Activated CD8-positive, alpha-beta memory T cell treated with anti-CD3 and anti-CD28 coated beads, Interleukin-2, amount 10 ng/mL, durations not matched to agents 7 days and 5 days (primary cell): ENCODE measurements at regions not wholly inside any gene's neighbourhood (a gene's known extent, or its start where the extent isn't known, plus 50 kb on each side); places are given as distances from the start of the nearest gene placed in this dataset.
"Not testable (repeated sequence)": the region's sequence is repeated elsewhere in the genome, so short reads cannot be mapped to it uniquely, and the experiment has no call there.

Source experiments
- ATAC-seq: fragments of 150-1000 bp; cut with Tn5 transposase; one replicate; pipeline ENCODE4 v1.10.0; 2021; ENCODE audit warnings: moderate library complexity
- CTCF ChIA-PET: fragments of 350-600 bp; sonication (Branson Sonifier 250); formaldehyde crosslinking; loops from one replicate; lab custom pipeline; 2021; ENCODE audit warnings: antibody characterized with exemption; lab: Charles Lee
- DNase-seq: peaks from one replicate; pipeline ENCODE4 v3.0.0-alpha.2; 2020
- H3K27ac Mint-ChIP-seq: one replicate; pipeline ENCODE4 v1.8.0; 2021; ENCODE audit warnings: mild to moderate bottlenecking, mixed read lengths
- H3K27me3 Mint-ChIP-seq: one replicate; pipeline ENCODE4 v1.8.0; 2021; ENCODE audit warnings: mixed read lengths
- H3K36me3 Mint-ChIP-seq: one replicate; pipeline ENCODE4 v1.8.0; 2021; ENCODE audit warnings: mild to moderate bottlenecking, mixed read lengths
- H3K4me1 Mint-ChIP-seq: one replicate; pipeline ENCODE4 v1.8.0; 2021; ENCODE audit warnings: mixed read lengths
- H3K4me3 Mint-ChIP-seq: one replicate; pipeline ENCODE4 v1.8.0; 2021; ENCODE audit warnings: mild to moderate bottlenecking, moderate library complexity, mixed read lengths
- H3K9me3 Mint-ChIP-seq: one replicate; pipeline ENCODE4 v1.8.0; 2022; ENCODE audit warnings: low read depth, mixed read lengths

DNA sequence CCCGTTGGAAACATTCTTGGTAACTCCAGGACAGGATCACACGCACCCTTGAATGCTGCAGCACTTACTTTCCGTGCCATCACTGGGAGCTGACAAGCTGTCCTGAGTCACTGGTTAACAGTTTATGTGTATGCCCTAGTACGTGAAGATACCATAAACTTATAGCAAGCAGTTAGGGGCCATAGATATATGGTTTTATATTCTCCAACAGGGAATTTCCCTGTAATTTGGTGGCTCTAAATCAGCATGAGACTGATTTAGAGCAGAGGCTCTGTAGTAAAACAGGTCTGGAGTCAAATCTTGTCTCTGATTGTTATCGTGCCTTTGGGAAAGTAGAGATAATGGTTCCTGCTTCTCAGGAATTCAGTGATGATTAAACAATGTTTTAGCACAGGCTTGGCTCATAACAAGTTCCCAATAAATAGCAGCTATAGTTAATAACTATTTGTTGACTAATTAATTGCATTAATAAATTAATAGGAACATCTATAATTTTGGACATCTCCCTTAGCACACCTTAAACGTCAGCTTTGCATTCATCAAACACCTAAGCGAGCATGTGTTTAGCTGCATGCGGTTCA lies 215.2 kb downstream of the VAPA start:
- ATAC-seq (no peak), DNase-seq (no peak)
- Mint-ChIP-seq H3K4me1 (no peaks in the 10 kb centered on the region), H3K27me3 (peaks cover 35% of the 10 kb centered on the region), H3K9me3 (no peaks in the 10 kb centered on the region), H3K27ac (no peak overlapping the region), H3K4me3 (no peak overlapping the region), H3K36me3 (no peaks in the 10 kb centered on the region)
- CTCF ChIA-PET, result no interaction called here

GRCh38 chr18:10130606-10131005 lies 216.8 kb downstream of the VAPA start:
- CTCF ChIA-PET, result no interaction called here
- H3K4me1 Mint-ChIP-seq, result no peaks in the 10 kb centered on the region

DNA sequence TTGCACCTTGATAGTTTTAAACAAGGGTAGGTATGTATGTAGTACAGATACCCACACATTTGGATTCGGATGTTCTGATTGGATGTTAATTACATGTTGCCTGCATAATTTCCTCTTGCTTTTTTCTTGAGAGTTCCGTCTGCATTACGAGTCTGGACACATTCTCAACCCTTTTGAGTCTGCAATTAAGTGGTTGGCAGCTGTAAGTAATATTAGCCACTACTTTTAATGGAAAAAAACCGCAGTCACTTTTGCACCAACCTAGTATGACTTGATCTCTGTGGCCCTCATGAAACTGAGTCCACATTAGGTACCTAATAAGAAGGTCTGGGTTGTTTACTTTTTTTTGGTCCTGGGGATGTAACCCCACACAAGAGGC lies 217.3 kb downstream of the VAPA start:
- H3K27ac Mint-ChIP-seq, result no peak overlapping the region
- CTCF ChIA-PET, result no interaction called here
- ATAC-seq (no peak), DNase-seq (no peak)
- no peak overlapping the region for H3K4me3 Mint-ChIP-seq
- H3K4me1 Mint-ChIP-seq, result no peaks in the 10 kb centered on the region
- H3K9me3 Mint-ChIP-seq, result no peaks in the 10 kb centered on the region
- no peaks in the 10 kb centered on the region for H3K36me3 Mint-ChIP-seq
- H3K27me3 Mint-ChIP-seq, result peaks cover 38% of the 10 kb centered on the region

More at GRCh38 chr18:10130606-10131005, 216.8 kb downstream of the VAPA start:
- H3K27me3 Mint-ChIP-seq, result peaks cover 38% of the 10 kb centered on the region
- no peak overlapping the region for H3K27ac Mint-ChIP-seq
- H3K4me3 Mint-ChIP-seq, result no peak overlapping the region
- ATAC-seq (no peak), DNase-seq (no peak)
- no peaks in the 10 kb centered on the region for H3K36me3 Mint-ChIP-seq
- no peaks in the 10 kb centered on the region for H3K9me3 Mint-ChIP-seq

- DNase-seq, result no peak
- CTCF ChIA-PET, result no interaction called here
- H3K9me3 Mint-ChIP-seq, result no peaks in the 10 kb centered on the region
- no peak overlapping the region for H3K27ac Mint-ChIP-seq
- H3K4me3 Mint-ChIP-seq, result no peak overlapping the region
- no peaks in the 10 kb centered on the region for H3K4me1 Mint-ChIP-seq
- no peak for ATAC-seq
- no peaks in the 10 kb centered on the region for H3K36me3 Mint-ChIP-seq
- H3K27me3 Mint-ChIP-seq, result peaks cover 38% of the 10 kb centered on the region
These were observed 217.9 kb downstream of the VAPA start for GRCh38 chr18:10131460-10132395.

DNA sequence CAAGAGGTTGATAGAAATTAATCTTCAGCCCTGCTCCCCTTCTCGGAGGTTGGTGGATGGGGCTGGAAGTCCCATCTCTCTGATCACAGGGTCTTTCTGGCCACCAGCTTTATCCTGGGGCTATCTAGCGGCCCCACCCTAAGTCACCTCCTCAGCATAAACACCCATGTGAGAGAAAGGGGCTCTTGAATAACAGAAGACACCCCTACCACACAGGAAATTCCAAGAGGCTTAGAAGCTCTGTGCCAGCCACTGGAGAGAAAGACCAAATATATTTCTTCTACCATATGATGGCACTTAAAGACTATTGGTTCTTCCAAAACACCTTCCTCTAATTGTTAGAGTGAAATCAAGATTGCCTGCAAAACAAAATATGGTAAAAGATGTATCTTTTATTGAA lies 219.7 kb downstream of the VAPA start:
- no peaks in the 10 kb centered on the region for H3K4me1 Mint-ChIP-seq
- H3K27ac Mint-ChIP-seq, result no peak overlapping the region
- no peak for ATAC-seq
- no peaks in the 10 kb centered on the region for H3K9me3 Mint-ChIP-seq
- CTCF ChIA-PET, result no interaction called here
- DNase-seq, result no peak
- no peaks in the 10 kb centered on the region for H3K36me3 Mint-ChIP-seq
- H3K4me3 Mint-ChIP-seq, result no peak overlapping the region
- H3K27me3 Mint-ChIP-seq, result peaks cover 32% of the 10 kb centered on the region

GRCh38 chr18:10134204-10134603 lies 220.4 kb downstream of the VAPA start:
- CTCF ChIA-PET, result no interaction called here
- H3K4me3 Mint-ChIP-seq, result no peak overlapping the region

DNA sequence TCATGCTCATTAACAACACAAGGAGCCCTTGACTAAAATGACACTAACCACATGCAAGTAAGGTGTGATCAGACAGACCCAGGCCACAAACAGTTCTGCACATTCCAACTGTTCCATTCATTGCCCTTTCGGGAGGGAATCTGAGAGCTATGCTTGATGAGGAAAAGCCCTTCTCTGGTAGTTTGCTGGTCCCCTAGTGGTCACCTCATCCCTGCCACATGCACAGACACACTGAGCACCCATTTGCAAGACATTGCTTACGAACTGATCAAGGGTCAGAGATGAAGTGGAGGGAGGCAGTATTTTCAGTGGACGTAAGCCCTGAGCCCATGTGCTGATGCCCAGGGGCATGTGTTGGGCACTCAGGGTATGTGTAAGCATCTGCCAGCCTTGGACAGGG lies 220.9 kb downstream of the VAPA start:
- H3K9me3 Mint-ChIP-seq, ATAC-seq, H3K4me3 Mint-ChIP-seq, CTCF ChIA-PET, H3K4me1 Mint-ChIP-seq, DNase-seq, H3K27ac Mint-ChIP-seq, H3K36me3 Mint-ChIP-seq: not testable (repeated sequence)
- H3K27me3 Mint-ChIP-seq, result peaks cover 32% of the 10 kb centered on the region

More at GRCh38 chr18:10134204-10134603, 220.4 kb downstream of the VAPA start:
- no peaks in the 10 kb centered on the region for H3K4me1 Mint-ChIP-seq
- no peaks in the 10 kb centered on the region for H3K36me3 Mint-ChIP-seq
- H3K27me3 Mint-ChIP-seq, result peaks cover 31% of the 10 kb centered on the region
- H3K9me3 Mint-ChIP-seq, result no peaks in the 10 kb centered on the region
- DNase-seq (no peak), ATAC-seq (no peak)
- no peak overlapping the region for H3K27ac Mint-ChIP-seq

DNA sequence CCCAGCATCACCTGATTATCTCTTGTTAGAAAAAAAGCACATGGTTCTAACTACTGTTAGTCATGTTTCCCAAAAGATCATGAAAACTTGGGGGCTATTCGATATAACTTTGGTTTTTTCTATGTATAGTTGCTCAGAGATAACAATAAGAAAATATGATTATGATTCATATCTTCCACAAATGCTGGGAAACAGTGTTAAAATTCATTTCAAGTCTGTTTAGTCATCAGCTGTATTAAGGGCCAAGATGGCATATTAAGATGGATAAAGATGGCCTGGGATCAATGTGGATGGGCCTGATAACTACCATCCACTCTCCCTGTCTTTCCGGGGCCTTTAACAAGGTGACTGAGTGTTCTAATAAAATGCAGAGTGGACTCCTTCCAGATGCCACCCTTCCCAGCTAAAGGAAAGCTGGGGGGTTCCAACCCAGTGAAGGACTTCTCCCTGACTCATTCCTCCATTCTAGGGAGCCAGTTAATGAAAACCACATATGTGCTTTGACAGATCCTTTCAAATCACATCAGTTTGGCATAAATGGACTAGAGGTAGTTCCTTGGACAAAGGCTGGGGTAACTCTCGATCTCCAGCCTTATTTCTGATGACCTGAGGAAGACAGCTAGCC lies 221.6 kb downstream of the VAPA start:
- CTCF ChIA-PET, result no interaction called here
- Mint-ChIP-seq H3K27me3 (peaks cover 33% of the 10 kb centered on the region), H3K9me3 (no peaks in the 10 kb centered on the region), H3K36me3 (no peaks in the 10 kb centered on the region), H3K4me3 (no peak overlapping the region), H3K4me1 (peaks cover 3% of the 10 kb centered on the region), H3K27ac (no peak overlapping the region)
- DNase-seq (no peak), ATAC-seq (no peak)

GRCh38 chr18:10138719-10139118 lies 224.9 kb downstream of the VAPA start:
- Mint-ChIP-seq H3K4me1 (peaks cover 3% of the 10 kb centered on the region), H3K27ac (no peak overlapping the region), H3K4me3 (no peak overlapping the region), H3K9me3 (no peaks in the 10 kb centered on the region), H3K27me3 (peaks cover 13% of the 10 kb centered on the region), H3K36me3 (no peaks in the 10 kb centered on the region)
- CTCF ChIA-PET, result no interaction called here
- no peak for ATAC-seq
- DNase-seq, result no peak

- no peak for ATAC-seq
These were observed 226.1 kb downstream of the VAPA start for GRCh38 chr18:10139783-10140410.

DNA sequence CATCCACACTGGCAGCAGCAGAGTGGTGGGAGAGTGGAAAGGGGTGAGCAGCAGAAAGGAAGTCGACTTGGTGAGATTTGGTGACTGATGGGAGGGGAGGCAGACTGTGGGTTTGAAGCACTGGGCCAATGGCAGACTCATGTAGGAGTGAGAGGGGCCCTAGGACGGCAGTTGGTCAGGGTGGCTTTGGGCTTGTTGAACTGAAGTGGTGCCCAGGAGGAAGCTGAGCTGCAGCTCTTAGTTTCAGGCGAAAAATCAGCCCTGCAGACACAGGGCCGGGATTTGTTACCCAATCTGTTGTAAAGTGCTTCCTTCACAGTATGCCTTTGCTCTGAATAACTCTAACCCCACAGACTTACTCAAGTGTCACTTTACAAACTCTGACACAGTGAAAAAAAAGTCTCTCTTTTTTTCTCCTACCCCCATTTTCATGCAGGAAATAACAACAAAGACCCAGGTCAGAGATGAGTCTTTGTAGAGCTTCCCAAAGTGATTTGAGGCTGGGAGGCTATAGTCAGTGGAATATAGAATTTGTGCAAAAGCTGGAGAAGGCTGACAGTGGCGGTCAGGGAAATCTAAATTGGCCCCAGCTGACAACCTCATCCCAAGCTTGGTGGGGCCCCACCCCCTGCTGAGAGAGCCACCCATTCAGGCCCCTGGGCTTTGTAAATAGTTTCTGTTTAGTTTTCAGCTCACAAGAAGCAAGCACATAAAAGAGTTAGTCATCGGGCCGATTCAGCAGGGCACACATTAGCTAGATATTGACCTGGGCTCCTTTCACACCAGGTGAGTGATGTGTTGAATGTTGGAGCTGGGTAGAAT lies 226.9 kb downstream of the VAPA start:
- ATAC-seq, result no peak
- DNase-seq, result no peak
- peaks cover 3% of the 10 kb centered on the region for H3K4me1 Mint-ChIP-seq
- peaks cover 9% of the 10 kb centered on the region for H3K27me3 Mint-ChIP-seq
- no peak overlapping the region for H3K4me3 Mint-ChIP-seq
- H3K36me3 Mint-ChIP-seq, result no peaks in the 10 kb centered on the region
- CTCF ChIA-PET, result no interaction called here
- H3K9me3 Mint-ChIP-seq, result no peaks in the 10 kb centered on the region
- H3K27ac Mint-ChIP-seq, result no peak overlapping the region

More at GRCh38 chr18:10139783-10140410, 226.1 kb downstream of the VAPA start:
- Mint-ChIP-seq H3K27me3 (peaks cover 9% of the 10 kb centered on the region), H3K27ac (no peak overlapping the region), H3K4me3 (no peak overlapping the region), H3K9me3 (no peaks in the 10 kb centered on the region), H3K4me1 (peaks cover 3% of the 10 kb centered on the region), H3K36me3 (no peaks in the 10 kb centered on the region)
- CTCF ChIA-PET, result no interaction called here
- no peak for DNase-seq

DNA sequence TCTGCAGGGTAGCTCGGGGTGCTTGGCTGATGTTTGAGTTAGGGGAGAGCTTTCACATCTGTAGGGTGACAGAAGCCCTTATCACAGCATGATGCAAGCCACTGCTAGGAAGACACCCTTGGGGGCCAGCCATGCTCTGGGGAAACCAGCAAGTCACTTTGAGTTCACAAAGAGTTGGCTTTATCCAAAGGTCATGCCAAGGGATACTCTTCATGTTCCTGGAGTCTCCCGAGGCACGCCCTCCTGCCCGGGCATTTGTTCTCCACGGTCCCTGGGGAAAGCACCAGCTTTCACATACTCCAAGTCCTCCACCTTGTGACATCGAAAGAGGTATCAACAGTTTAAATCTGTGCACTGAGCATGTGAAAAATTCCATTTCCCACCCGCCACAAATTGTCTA lies 227.7 kb downstream of the VAPA start:
- CTCF ChIA-PET, result no interaction called here
- Mint-ChIP-seq H3K9me3 (no peaks in the 10 kb centered on the region), H3K36me3 (no peaks in the 10 kb centered on the region), H3K27me3 (peaks cover 9% of the 10 kb centered on the region), H3K4me3 (no peak overlapping the region), H3K4me1 (peaks cover 3% of the 10 kb centered on the region), H3K27ac (no peak overlapping the region)
- ATAC-seq, result no peak
- no peak for DNase-seq

GRCh38 chr18:10142056-10142455 lies 228.2 kb downstream of the VAPA start:
- CTCF ChIA-PET, result no interaction called here

More at GRCh38 chr18:10142056-10142455, 228.2 kb downstream of the VAPA start:
- no peaks in the 10 kb centered on the region for H3K36me3 Mint-ChIP-seq
- ATAC-seq (no peak), DNase-seq (no peak)
- peaks cover 9% of the 10 kb centered on the region for H3K27me3 Mint-ChIP-seq
- H3K27ac Mint-ChIP-seq, result no peak overlapping the region
- H3K4me1 Mint-ChIP-seq, result peaks cover 3% of the 10 kb centered on the region
- H3K4me3 Mint-ChIP-seq, result no peak overlapping the region
- no peaks in the 10 kb centered on the region for H3K9me3 Mint-ChIP-seq
